ENCODE measurements at regions not wholly inside any gene's neighbourhood (a gene's known extent, or its start where the extent isn't known, plus 50 kb on each side); places are given as distances from the start of the nearest gene placed in this dataset.

DNA sequence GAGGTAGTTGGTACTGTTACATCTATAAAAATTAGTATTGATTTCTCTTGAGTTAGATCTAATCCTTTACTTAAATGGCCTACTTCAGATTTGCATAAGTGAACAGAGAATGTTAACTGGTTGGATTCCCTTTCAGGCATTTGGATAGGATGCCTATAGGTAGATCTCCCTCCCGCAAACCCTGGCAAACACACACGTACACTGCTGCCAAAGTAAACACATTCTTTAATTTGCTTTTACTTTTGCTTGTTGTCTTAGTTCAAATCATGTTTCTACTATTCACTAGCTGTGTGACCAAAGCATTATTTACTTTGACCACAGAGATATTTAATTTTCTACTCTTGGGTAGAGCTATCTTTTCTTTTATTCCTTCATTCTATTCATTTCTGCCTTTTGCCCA is 936.1 kb upstream of the FBXO33 start:
- TF ChIP-seq, protein P1, sequence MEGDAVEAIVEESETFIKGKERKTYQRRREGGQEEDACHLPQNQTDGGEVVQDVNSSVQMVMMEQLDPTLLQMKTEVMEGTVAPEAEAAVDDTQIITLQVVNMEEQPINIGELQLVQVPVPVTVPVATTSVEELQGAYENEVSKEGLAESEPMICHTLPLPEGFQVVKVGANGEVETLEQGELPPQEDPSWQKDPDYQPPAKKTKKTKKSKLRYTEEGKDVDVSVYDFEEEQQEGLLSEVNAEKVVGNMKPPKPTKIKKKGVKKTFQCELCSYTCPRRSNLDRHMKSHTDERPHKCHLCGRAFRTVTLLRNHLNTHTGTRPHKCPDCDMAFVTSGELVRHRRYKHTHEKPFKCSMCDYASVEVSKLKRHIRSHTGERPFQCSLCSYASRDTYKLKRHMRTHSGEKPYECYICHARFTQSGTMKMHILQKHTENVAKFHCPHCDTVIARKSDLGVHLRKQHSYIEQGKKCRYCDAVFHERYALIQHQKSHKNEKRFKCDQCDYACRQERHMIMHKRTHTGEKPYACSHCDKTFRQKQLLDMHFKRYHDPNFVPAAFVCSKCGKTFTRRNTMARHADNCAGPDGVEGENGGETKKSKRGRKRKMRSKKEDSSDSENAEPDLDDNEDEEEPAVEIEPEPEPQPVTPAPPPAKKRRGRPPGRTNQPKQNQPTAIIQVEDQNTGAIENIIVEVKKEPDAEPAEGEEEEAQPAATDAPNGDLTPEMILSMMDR (IDR thresholded peaks at IDR 0.05) = no peak
- TF ChIP-seq POLR2A (IDR thresholded peaks at IDR 0.05) = no peak
